H9 (cell line): ENCODE measurements at regions not wholly inside any gene's neighbourhood (a gene's known extent, or its start where the extent isn't known, plus 50 kb on each side); places are given as distances from the start of the nearest gene placed in this dataset.

Source experiments
- DNase-seq: peaks from one replicate; pipeline ENCODE4 v3.0.0-alpha.2; 2017
- H2AFZ ChIP-seq: one replicate; pipeline ENCODE4 v1.6.1; 2013; ENCODE audit warnings: mild to moderate bottlenecking, low read length, control low read depth, moderate library complexity
- H2AK5ac ChIP-seq: 2 replicates; pipeline ENCODE4 v1.6.1; 2013; ENCODE audit warnings: low read length, control low read depth, mixed read lengths; ENCODE audit not compliant: insufficient read length
- H2BK120ac ChIP-seq: one replicate; pipeline ENCODE4 v1.6.1; 2013; ENCODE audit warnings: low read depth, mild to moderate bottlenecking, low read length, control low read depth, inconsistent platforms; ENCODE audit not compliant: poor library complexity, severe bottlenecking
- H2BK12ac ChIP-seq: 2 replicates; pipeline ENCODE4 v1.6.1; 2013; ENCODE audit warnings: low read length, control low read depth, mixed read lengths, low read depth; ENCODE audit not compliant: insufficient read length
- H2BK15ac ChIP-seq: 2 replicates; pipeline ENCODE4 v1.6.1; 2013; ENCODE audit warnings: low read depth, low read length, control low read depth
- H2BK20ac ChIP-seq: one replicate; pipeline ENCODE4 v1.6.1; 2013; ENCODE audit warnings: low read depth, mild to moderate bottlenecking, low read length, control low read depth, inconsistent platforms; ENCODE audit not compliant: poor library complexity, severe bottlenecking
- H2BK5ac ChIP-seq: 2 replicates; pipeline ENCODE4 v1.6.1; 2013; ENCODE audit warnings: low read length, control low read depth, mixed read lengths; ENCODE audit not compliant: insufficient read length
- H3K14ac ChIP-seq: 2 replicates; pipeline ENCODE4 v1.6.1; 2013; ENCODE audit warnings: low read length, control low read depth; ENCODE audit not compliant: insufficient read depth
- H3K18ac ChIP-seq: 2 replicates; pipeline ENCODE4 v1.6.1; 2013; ENCODE audit warnings: low read depth, mild to moderate bottlenecking, mixed read lengths, low read length, control low read depth; ENCODE audit not compliant: insufficient read length
- H3K23ac ChIP-seq: 2 replicates; pipeline ENCODE4 v1.6.1; 2013; ENCODE audit warnings: low read length, control low read depth, mixed read lengths, low read depth; ENCODE audit not compliant: insufficient read length
- H3K23me2 ChIP-seq: 2 replicates; pipeline ENCODE4 v1.6.1; 2013; ENCODE audit warnings: low read depth, mild to moderate bottlenecking, mixed read lengths, low read length, control low read depth; ENCODE audit not compliant: insufficient read length, poor library complexity, severe bottlenecking
- H3K27ac ChIP-seq: 2 replicates; pipeline ENCODE4 v1.5.1; 2013; ENCODE audit warnings: low read length, control low read depth, mixed read lengths, low read depth; ENCODE audit not compliant: insufficient read length
- H3K27me3 ChIP-seq: 2 replicates; pipeline ENCODE4 v1.6.1; 2013; ENCODE audit warnings: low read length, control low read depth, inconsistent platforms; ENCODE audit not compliant: insufficient read depth
- H3K4ac ChIP-seq: 2 replicates; pipeline ENCODE4 v1.6.1; 2013; ENCODE audit warnings: low read depth, mild to moderate bottlenecking, control low read depth, inconsistent platforms, low read length, moderate library complexity
- H3K4me1 ChIP-seq: 2 replicates; pipeline ENCODE4 v1.6.1; 2013; ENCODE audit warnings: low read length, control low read depth, inconsistent platforms; ENCODE audit not compliant: insufficient read depth
- H3K4me2 ChIP-seq: 2 replicates; pipeline ENCODE4 v1.6.1; 2013; ENCODE audit warnings: low read length, control low read depth, mixed read lengths; ENCODE audit not compliant: insufficient read length, insufficient read depth
- H3K56ac ChIP-seq: 2 replicates; pipeline ENCODE4 v1.6.1; 2013; ENCODE audit warnings: low read depth, mild to moderate bottlenecking, mixed read lengths, low read length, control low read depth; ENCODE audit not compliant: insufficient read length
- H3K79me1 ChIP-seq: 2 replicates; pipeline ENCODE4 v1.6.1; 2013; ENCODE audit warnings: low read depth, mild to moderate bottlenecking, moderate library complexity, low read length, control low read depth, inconsistent platforms; ENCODE audit not compliant: insufficient read depth, poor library complexity, severe bottlenecking
- H3K79me2 ChIP-seq: 2 replicates; pipeline ENCODE4 v1.6.1; 2013; ENCODE audit warnings: low read length, control low read depth, inconsistent platforms; ENCODE audit not compliant: insufficient read depth
- H3K9ac ChIP-seq: 2 replicates; pipeline ENCODE4 v1.6.1; 2013; ENCODE audit warnings: low read length, control low read depth, mixed read lengths; ENCODE audit not compliant: insufficient read length; ENCODE audit errors: extremely low read depth
- H3K9me3 ChIP-seq: one replicate; pipeline ENCODE4 v1.6.1; 2013; ENCODE audit warnings: low read depth, low read length, inconsistent platforms; ENCODE audit not compliant: control insufficient read depth
- H3T11ph ChIP-seq: one replicate; pipeline ENCODE4 v1.6.1; 2013; ENCODE audit warnings: mild to moderate bottlenecking, low read length, control low read depth, inconsistent platforms
- H4K20me1 ChIP-seq: one replicate; pipeline ENCODE4 v1.6.1; 2013; ENCODE audit not compliant: control insufficient read depth, insufficient read length, insufficient read depth
- H4K5ac ChIP-seq: 2 replicates; pipeline ENCODE4 v1.6.1; 2013; ENCODE audit warnings: low read depth, mild to moderate bottlenecking, mixed read lengths, low read length, control low read depth; ENCODE audit not compliant: insufficient read length
- H4K8ac ChIP-seq: replicated peaks from 2 replicates; pipeline ENCODE4 v1.6.1; 2013; ENCODE audit warnings: low read length, control low read depth, mixed read lengths, low read depth; ENCODE audit not compliant: insufficient read length
- H4K91ac ChIP-seq: 2 replicates; pipeline ENCODE4 v1.6.1; 2013; ENCODE audit warnings: low read depth, mild to moderate bottlenecking, moderate library complexity, mixed read lengths, low read length, control low read depth; ENCODE audit not compliant: insufficient read length
- H3K27ac Mint-ChIP-seq, 3 experiments: 2 replicates in 2 of 3; 3 replicates in 1 of 3; pipeline ENCODE4 v1.8.0; 2020 to 2021; ENCODE audit warnings: mixed read lengths in 3 of 3, mild to moderate bottlenecking in 1 of 3, moderate library complexity in 1 of 3
- H3K27me3 Mint-ChIP-seq: 2 replicates; pipeline ENCODE4 v1.8.0; 2021; ENCODE audit warnings: low read depth, mild to moderate bottlenecking, moderate library complexity, mixed read lengths
- H3K36me3 Mint-ChIP-seq, 3 experiments: 2 replicates in 2 of 3; 3 replicates in 1 of 3; pipeline ENCODE4 v1.8.0; 2020 to 2021; ENCODE audit warnings: low read depth in 3 of 3, mixed read lengths in 3 of 3; ENCODE audit not compliant: insufficient read depth in 1 of 3
- H3K4me1 Mint-ChIP-seq, 2 experiments: 2 replicates each; pipeline ENCODE4 v1.8.0; 2020; ENCODE audit warnings: mixed read lengths in 2 of 2
- H3K4me3 Mint-ChIP-seq, 2 experiments: 2 replicates in 1 of 2; 3 replicates in 1 of 2; pipeline ENCODE4 v1.8.0; 2020 to 2021; ENCODE audit warnings: mild to moderate bottlenecking in 2 of 2, mixed read lengths in 2 of 2, moderate library complexity in 1 of 2
- H3K9me3 Mint-ChIP-seq, 2 experiments: 2 replicates in 1 of 2; 3 replicates in 1 of 2; pipeline ENCODE4 v1.8.0; 2020; ENCODE audit warnings: mild to moderate bottlenecking in 2 of 2, mixed read lengths in 2 of 2, moderate library complexity in 1 of 2
- WGBS: extraction: QIAGEN DNeasy Blood & Tissue Kit; methylation state at CpG from one replicate; pipeline ENCODE4 v1.1.7; 2013; ENCODE audit warnings: missing lambda C conversion rate, low lambda C conversion rate, mixed read lengths; ENCODE audit not compliant: insufficient read length; ENCODE audit errors: extremely low coverage; 5-methylcytosine and 5-hydroxymethylcytosine counted together
- TF ChIP-seq, protein P1 (sequence below): fragments of 200-600 bp; sonication (generic); conservative IDR thresholded peaks from 3 replicates; pipeline ENCODE4 v1.8.0; 2021; ENCODE audit warnings: antibody characterized with exemption, mild to moderate bottlenecking

DNA sequence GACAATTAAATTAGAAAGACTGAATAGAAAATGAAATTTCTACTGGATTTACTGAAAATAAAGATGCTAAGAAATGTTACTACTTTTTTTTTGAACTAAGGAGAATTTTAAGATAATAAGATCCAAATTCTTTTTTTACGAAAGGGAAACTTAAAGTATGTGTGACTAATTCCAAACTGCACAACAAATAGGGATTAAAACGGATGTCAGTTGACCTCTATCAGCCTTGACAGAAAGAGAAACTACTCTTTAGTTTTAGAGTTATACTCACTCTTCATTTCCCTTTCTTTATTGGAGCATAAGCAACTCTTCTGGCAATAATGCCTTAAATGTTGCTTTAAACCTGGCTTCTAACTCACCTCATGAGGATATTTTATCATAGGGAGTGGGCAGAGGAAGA, 273.8 kb downstream of the SLITRK6 start:
- H3K9me3 ChIP-seq = no peaks in the 10 kb centered on the region

More for the DNA sequence above, 273.8 kb downstream of the SLITRK6 start:
- no peak overlapping the region for H3K23ac ChIP-seq
- no peaks in the 10 kb centered on the region for H3K4me1 Mint-ChIP-seq
- no peaks in the 10 kb centered on the region for H4K20me1 ChIP-seq
- no peaks in the 10 kb centered on the region for H3K23me2 ChIP-seq
- H3K4me3 Mint-ChIP-seq = no peak overlapping the region
- H3K27me3 ChIP-seq = no peaks in the 10 kb centered on the region
- H3K27me3 Mint-ChIP-seq = no peaks in the 10 kb centered on the region
- no peak overlapping the region for H3K9ac ChIP-seq
- H3K4me1 ChIP-seq = no peaks in the 10 kb centered on the region
- no peak overlapping the region for H3K27ac Mint-ChIP-seq
- no peak overlapping the region for H3K56ac ChIP-seq
- no peak overlapping the region for H3K4ac ChIP-seq
- no peak overlapping the region for H3K14ac ChIP-seq
- no peak overlapping the region for H4K5ac ChIP-seq
- no peaks in the 10 kb centered on the region for H3K36me3 Mint-ChIP-seq
- no peak overlapping the region for H2BK15ac ChIP-seq
- no peak overlapping the region for H2AFZ ChIP-seq
- no peak overlapping the region for H3T11ph ChIP-seq
- no peak overlapping the region for H2BK12ac ChIP-seq
- no peak overlapping the region for H4K8ac ChIP-seq
- TF ChIP-seq, protein P1, sequence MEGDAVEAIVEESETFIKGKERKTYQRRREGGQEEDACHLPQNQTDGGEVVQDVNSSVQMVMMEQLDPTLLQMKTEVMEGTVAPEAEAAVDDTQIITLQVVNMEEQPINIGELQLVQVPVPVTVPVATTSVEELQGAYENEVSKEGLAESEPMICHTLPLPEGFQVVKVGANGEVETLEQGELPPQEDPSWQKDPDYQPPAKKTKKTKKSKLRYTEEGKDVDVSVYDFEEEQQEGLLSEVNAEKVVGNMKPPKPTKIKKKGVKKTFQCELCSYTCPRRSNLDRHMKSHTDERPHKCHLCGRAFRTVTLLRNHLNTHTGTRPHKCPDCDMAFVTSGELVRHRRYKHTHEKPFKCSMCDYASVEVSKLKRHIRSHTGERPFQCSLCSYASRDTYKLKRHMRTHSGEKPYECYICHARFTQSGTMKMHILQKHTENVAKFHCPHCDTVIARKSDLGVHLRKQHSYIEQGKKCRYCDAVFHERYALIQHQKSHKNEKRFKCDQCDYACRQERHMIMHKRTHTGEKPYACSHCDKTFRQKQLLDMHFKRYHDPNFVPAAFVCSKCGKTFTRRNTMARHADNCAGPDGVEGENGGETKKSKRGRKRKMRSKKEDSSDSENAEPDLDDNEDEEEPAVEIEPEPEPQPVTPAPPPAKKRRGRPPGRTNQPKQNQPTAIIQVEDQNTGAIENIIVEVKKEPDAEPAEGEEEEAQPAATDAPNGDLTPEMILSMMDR = no peak
- H3K9me3 Mint-ChIP-seq = no peaks in the 10 kb centered on the region
- H2BK5ac ChIP-seq = no peak overlapping the region
- no peak overlapping the region for H3K18ac ChIP-seq
- H3K79me2 ChIP-seq = no peaks in the 10 kb centered on the region
- no peak overlapping the region for H4K91ac ChIP-seq
- no peak for DNase-seq
- H2BK120ac ChIP-seq = no peak overlapping the region
- H2BK20ac ChIP-seq = no peak overlapping the region
- H3K79me1 ChIP-seq = no peaks in the 10 kb centered on the region
- no peak overlapping the region for H3K27ac ChIP-seq
- H2AK5ac ChIP-seq = no peak overlapping the region
- H3K4me2 ChIP-seq = no peak overlapping the region
- WGBS = no CpG with 5 or more reads among the region's 2 CpGs
